Muscle layer of duodenum (tissue), 2 donors: ENCODE measurements at regions not wholly inside any gene's neighbourhood (a gene's known extent, or its start where the extent isn't known, plus 50 kb on each side); places are given as distances from the start of the nearest gene placed in this dataset.
"Not testable (repeated sequence)": the region's sequence is repeated elsewhere in the genome, so short reads cannot be mapped to it uniquely, and the experiment has no call there.

ENCODE experiments used
- H3K27ac ChIP-seq: one replicate; pipeline ENCODE4 v1.7.0; 2013; ENCODE audit warnings: mild to moderate bottlenecking, low read length
- H3K27me3 ChIP-seq: one replicate; pipeline ENCODE4 v1.7.0; 2013; ENCODE audit warnings: low read depth, mild to moderate bottlenecking, control low read depth, low read length
- H3K36me3 ChIP-seq, 2 donors: one replicate each; pipeline ENCODE4 v1.7.0; 2013; ENCODE audit warnings: low read length in 2 of 2, control low read depth in 1 of 2, mild to moderate bottlenecking in 1 of 2; ENCODE audit not compliant: insufficient read depth in 2 of 2, control insufficient read depth in 1 of 2
- H3K4me1 ChIP-seq, 2 donors: one replicate each; pipeline ENCODE4 v1.7.0; 2013; ENCODE audit warnings: low read length in 2 of 2, mild to moderate bottlenecking in 2 of 2, control low read depth in 1 of 2, moderate library complexity in 1 of 2; ENCODE audit not compliant: insufficient read depth in 2 of 2, control insufficient read depth in 1 of 2
- H3K4me3 ChIP-seq, 2 donors: one replicate each; pipeline ENCODE4 v1.7.0; 2013; ENCODE audit warnings: low read length in 2 of 2, low read depth in 1 of 2, mild to moderate bottlenecking in 1 of 2
- H3K9me3 ChIP-seq, 2 donors: one replicate each; pipeline ENCODE4 v1.7.0; 2013; ENCODE audit warnings: low read length in 2 of 2, control low read depth in 1 of 2, mild to moderate bottlenecking in 1 of 2; ENCODE audit not compliant: control insufficient read depth in 1 of 2
- donor health status: healthy.

DNA sequence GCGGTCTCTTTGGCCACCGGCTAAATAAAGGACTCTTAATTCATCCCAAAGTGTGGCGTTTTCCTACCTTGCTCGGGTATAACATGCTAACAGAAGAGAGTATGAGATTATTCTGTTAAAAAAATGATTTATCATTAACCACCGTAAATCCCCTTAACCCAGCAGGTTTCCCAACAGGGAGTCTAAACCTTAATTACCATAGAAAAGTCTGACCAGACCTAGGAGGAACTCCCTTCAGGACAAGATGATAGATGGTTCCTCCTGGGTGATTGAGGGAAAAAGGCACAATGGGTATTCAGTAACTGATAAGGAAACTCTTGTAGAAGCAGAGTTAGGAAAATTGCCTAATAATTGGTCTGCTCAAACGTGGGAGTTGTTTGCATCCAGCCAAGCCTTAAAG lies 193.7 kb downstream of the ZNF737 start:
- Histone ChIP-seq H3K27me3 (no peaks in the 10 kb centered on the region), H3K4me1 (no peaks in the 10 kb centered on the region), H3K4me3 (no peak overlapping the region), H3K36me3 (no peaks in the 10 kb centered on the region), H3K27ac (no peak overlapping the region), H3K9me3 (peaks cover 3 to 12% of the 10 kb centered on the region in 2 donors)

DNA sequence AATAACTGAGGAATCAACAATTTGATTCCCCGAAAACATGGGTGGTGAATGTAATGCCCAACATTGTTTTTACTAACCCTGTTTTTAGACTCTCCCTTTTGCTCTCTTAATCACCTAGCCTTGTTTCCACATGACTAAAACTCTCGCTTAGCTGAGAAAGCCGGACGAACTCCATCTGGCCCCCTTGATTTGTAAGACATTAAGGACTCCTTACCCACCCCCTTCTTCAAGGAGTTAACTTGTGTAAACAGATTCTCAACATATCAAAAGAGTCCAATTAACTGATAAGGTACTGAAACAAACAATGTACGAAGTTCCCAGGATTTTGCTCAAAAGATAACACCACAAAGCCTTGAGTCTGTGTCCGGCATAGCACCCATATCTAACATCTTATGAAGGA lies 194.3 kb downstream of the ZNF737 start:
- not testable (repeated sequence) for H3K4me3 ChIP-seq, H3K27me3 ChIP-seq, H3K27ac ChIP-seq, H3K36me3 ChIP-seq, H3K4me1 ChIP-seq
- H3K9me3 ChIP-seq: peaks cover 3 to 11% of the 10 kb centered on the region in 2 donors

DNA sequence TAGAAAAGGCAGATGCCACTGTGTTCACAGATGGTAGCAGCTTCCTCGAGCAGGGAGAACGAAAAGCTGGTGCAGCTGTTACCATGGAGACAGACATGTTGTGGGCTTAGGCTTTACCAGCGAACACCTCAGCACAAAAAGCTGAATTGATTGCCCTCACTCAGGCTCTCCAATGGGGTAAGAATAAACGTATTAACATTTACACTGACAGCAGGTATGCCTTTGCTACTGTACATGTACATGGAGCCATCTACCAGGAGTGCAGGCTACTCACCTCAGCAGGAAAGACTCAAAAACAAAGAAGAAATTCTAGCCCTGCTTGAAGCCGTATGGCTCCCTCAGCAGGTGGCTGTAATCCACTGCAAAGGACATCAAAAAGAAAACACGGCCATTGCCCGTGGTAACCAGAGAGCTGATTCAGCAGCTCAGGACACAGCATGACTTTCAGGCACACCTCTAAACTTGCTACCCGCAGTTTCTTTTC lies 197.7 kb downstream of the ZNF737 start:
- H3K9me3 ChIP-seq: peaks cover 0 to 11% of the 10 kb centered on the region in 2 donors
- no peak overlapping the region for H3K27ac ChIP-seq
- H3K4me3 ChIP-seq: no peak overlapping the region
- no peaks in the 10 kb centered on the region for H3K4me1 ChIP-seq
- no peaks in the 10 kb centered on the region for H3K36me3 ChIP-seq
- no peaks in the 10 kb centered on the region for H3K27me3 ChIP-seq

DNA sequence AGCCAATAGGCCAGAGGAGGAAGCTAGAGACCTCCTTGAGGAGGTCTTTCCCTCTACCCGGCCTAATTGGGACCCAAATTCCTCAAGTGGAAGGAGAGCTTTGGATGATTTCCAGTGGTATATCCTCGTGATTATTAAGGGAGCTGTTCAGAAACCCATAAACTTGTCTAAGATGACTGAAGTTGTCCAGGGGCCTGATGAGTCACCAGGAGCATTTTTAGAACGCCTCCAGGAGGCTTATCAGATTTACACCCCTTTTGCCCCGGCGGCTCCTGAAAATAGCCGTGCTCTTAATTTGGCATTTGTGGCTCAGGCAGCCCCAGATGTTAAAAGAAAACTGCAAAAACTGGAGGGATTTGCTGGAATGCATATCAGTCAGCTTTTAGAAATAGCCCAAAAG lies 198.1 kb downstream of the ZNF486 start:
- no peaks in the 10 kb centered on the region for H3K27me3 ChIP-seq
- no peaks in the 10 kb centered on the region for H3K4me1 ChIP-seq
- H3K4me3 ChIP-seq: no peak overlapping the region
- H3K9me3 ChIP-seq: peaks cover 0 to 11% of the 10 kb centered on the region in 2 donors
- H3K27ac ChIP-seq: no peak overlapping the region
- H3K36me3 ChIP-seq: no peaks in the 10 kb centered on the region

DNA sequence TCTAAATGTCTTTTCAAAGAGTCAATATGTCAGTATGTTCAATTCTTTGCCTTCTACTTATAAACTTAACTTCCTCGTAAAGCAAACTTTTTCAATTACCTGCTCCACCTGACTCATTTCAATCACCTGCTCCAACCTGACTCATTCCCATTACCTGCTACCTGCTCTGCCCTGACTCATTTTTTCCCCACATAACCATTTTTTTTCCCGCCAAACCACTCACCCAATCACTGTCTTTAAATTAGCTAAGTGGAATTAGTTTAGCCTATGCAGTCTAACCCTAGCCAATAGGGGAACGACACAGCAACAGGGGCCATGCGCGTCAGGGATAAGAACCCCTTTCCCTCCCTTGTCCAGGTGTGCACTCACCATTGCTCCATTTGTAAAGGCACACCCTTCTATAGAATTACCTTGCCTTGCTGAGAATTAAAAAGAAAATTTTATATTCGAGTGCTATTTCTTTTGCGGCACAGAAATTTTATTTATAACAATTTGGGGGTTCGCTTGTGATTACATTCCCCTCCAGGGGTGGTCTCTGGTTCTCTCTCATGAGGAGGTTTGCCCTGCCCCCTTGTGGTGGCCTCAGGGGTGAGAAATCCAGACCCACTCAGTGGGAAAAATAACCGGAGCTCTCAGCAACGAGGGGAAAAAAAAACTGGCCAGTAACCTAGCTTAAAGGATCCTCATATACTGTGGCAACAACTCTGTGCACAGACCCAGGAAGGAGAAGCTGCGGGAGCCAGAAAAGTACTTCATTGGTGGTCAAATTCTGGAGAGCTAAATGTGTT lies 193.1 kb downstream of the ZNF486 start:
- H3K9me3 ChIP-seq: peaks cover 0 to 10% of the 10 kb centered on the region in 2 donors
- no peak overlapping the region for H3K4me3 ChIP-seq
- no peaks in the 10 kb centered on the region for H3K36me3 ChIP-seq
- H3K4me1 ChIP-seq: no peaks in the 10 kb centered on the region
- no peaks in the 10 kb centered on the region for H3K27me3 ChIP-seq
- no peak overlapping the region for H3K27ac ChIP-seq

DNA sequence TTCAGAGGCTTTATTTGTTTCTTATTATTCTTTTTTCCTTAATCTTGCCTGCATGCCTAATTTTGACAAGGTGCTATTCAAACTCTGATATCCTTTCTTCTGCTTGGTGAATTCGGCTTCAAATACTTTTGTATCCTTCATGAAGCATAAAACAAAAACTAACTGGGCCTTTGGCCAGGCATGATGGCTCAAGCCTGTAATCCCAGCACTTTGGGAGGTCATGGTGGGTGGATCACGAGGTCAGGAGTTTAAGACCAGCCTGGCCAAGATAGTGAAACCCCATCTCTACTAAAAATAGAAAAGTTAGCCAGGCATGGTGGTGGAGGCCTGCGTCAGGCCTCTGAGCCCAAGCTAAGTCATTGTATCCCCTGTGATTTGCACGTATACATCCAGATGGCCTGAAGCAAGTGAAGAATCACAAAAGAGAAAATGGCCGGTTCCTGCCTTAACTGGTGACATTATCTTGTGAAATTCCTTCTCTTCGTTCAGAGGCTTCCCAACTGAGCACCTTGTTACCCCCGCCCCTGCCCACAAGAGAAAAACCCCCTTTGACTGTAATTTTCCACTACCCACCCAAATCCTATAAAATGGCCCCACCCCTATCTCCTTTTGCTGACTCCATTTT lies 191.9 kb downstream of the ZNF486 start:
- not testable (repeated sequence) for H3K4me3 ChIP-seq, H3K27ac ChIP-seq, H3K36me3 ChIP-seq, H3K9me3 ChIP-seq, H3K27me3 ChIP-seq, H3K4me1 ChIP-seq

DNA sequence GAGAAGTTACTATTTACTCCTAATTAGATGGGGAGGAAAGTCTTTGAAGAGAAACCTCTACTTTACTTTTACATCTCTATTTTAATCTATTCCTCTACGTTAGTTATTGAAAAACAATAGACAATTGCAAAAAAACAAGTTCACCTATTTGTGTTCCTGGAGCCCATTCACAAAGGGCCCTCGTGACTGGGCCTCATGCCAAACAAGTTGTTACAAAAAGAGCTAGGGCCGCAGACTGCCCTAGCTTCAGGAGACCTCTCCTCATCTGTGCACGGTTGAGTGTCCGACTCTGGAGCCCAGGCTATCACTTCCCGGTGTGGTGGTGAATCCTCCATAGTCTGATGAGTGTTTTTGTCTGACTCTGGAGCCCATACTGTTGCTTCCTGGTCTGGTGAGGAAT lies 190.9 kb downstream of the ZNF486 start:
- Histone ChIP-seq H3K27ac (no peak overlapping the region), H3K27me3 (no peaks in the 10 kb centered on the region), H3K4me3 (no peak overlapping the region), H3K9me3 (peaks cover 0 to 6% of the 10 kb centered on the region in 2 donors), H3K4me1 (no peaks in the 10 kb centered on the region), H3K36me3 (no peaks in the 10 kb centered on the region)

DNA sequence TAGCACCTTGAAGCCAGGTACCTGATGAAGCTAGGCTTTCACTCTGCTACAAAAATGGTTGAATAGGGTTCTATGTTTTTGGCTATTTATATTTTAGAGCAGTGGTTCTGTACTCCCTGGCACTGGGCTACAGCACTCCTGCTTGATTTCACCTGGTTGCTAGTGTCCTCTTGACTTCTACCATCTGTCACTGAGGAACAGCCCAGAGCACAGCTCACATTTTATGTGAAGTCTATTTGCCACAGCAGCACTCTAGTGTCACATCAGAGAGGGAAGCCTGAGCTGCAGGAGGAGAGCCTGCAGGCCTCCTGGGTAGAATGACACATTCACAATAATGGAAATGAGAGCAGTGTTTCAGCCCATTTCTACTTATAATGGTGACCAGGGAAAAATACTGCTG lies 184.2 kb downstream of the ZNF486 start:
- Histone ChIP-seq H3K27me3 (no peaks in the 10 kb centered on the region), H3K36me3 (no peaks in the 10 kb centered on the region), H3K4me1 (no peaks in the 10 kb centered on the region), H3K9me3 (no peaks in the 10 kb centered on the region), H3K4me3 (no peak overlapping the region), H3K27ac (no peak overlapping the region)

DNA sequence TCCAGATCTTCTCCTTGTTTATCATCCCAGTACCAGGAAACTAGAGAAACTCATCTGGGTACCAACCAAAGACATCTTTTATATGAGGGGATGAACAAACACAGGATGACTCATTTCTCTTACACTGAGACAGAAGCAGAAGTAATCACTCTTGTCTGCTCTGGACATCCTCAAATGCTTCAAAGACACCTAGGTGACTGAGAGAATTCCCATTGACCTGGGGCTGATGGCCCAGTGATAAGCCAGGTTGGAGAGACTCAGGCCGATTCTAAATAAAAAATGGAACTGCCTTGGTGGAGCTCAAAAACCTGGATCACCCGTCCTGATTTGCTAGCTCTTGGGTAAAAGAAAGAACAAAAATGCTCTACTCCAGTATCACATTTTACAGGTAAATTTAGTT lies 182.2 kb downstream of the ZNF486 start:
- Histone ChIP-seq H3K27me3 (no peaks in the 10 kb centered on the region), H3K4me1 (no peaks in the 10 kb centered on the region), H3K4me3 (no peak overlapping the region), H3K36me3 (no peaks in the 10 kb centered on the region), H3K9me3 (no peaks in the 10 kb centered on the region), H3K27ac (no peak overlapping the region)

DNA sequence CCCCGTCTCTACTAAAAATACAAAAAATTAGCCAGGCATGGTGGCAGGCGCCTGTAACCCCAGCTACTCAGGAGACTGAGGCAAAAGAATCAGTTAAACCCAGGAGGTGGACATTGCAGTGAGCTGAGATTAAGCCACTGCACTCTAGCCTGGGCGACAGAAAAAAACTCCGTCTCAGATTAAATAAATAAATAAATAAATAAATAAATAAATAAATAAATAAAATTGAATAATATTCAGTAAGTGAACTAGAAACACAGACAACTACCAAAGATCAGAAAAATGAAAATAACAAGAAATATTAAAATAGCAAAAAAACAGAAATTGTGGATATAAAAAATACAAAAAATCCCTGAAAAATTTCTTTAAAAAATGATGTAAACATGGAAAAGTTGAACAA lies 172.4 kb downstream of the ZNF486 start:
- Histone ChIP-seq H3K36me3 (no peaks in the 10 kb centered on the region), H3K4me1 (no peaks in the 10 kb centered on the region), H3K9me3 (peaks cover 0 to 2% of the 10 kb centered on the region in 2 donors)

DNA sequence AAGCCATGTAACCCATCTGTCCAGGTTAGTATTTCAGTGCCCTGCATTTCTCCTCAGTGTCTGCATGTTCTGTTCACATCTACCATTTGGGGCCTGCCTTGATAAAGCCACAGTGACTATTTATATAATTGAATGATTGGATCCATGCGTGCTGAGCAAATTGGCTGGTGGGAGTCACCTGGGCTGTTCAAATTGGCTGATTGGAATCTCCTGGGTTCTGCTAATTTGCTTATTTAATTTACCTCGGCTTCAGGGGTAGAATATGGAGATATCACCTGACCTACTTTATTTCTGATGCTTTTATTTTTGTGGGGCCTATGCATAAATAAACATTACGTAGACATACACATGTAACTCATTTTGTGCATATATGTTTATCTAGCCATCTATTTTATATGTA lies 167.7 kb downstream of the ZNF486 start:
- H3K27me3 ChIP-seq: no peaks in the 10 kb centered on the region
- no peaks in the 10 kb centered on the region for H3K36me3 ChIP-seq
- no peaks in the 10 kb centered on the region for H3K9me3 ChIP-seq
- H3K27ac ChIP-seq: no peak overlapping the region
- no peaks in the 10 kb centered on the region for H3K4me1 ChIP-seq
- H3K4me3 ChIP-seq: no peak overlapping the region

More for the DNA sequence above, 172.4 kb downstream of the ZNF486 start:
- H3K27ac ChIP-seq: no peak overlapping the region
- H3K27me3 ChIP-seq: no peaks in the 10 kb centered on the region
- H3K4me3 ChIP-seq: no peak overlapping the region
